GM23338 (cell line): ENCODE measurements at regions not wholly inside any gene's neighbourhood (a gene's known extent, or its start where the extent isn't known, plus 50 kb on each side); places are given as distances from the start of the nearest gene placed in this dataset.

Experiments used
- CREB1 ChIP-seq: fragments of 250-450 bp; sonication (Bioruptor Pico); IDR thresholded peaks from 2 replicates; pipeline ENCODE4 v1.5.0; 2020; ENCODE audit warnings: low read depth, mild to moderate bottlenecking, moderate library complexity
- EZH2 ChIP-seq: fragments of 200-600 bp; sonication (generic); IDR thresholded peaks from one replicate; pipeline ENCODE4 v1.8.0; 2017; ENCODE audit warnings: antibody characterized with exemption, mild to moderate bottlenecking, low read depth; ENCODE audit not compliant: unreplicated experiment
- EZH2phosphoT487 ChIP-seq: fragments of 200-600 bp; sonication (generic); IDR thresholded peaks from one replicate; pipeline ENCODE4 v1.8.1; 2018; ENCODE audit warnings: antibody characterized with exemption; ENCODE audit not compliant: unreplicated experiment
- JUNB ChIP-seq: IDR thresholded peaks from one replicate; pipeline ENCODE4 v1.6.1; 2016; ENCODE audit warnings: antibody characterized with exemption; ENCODE audit not compliant: unreplicated experiment
- NANOG ChIP-seq: IDR thresholded peaks from 2 replicates; pipeline ENCODE4 v1.6.1; 2016; ENCODE audit warnings: antibody characterized with exemption, borderline replicate concordance
- POLR2AphosphoS5 ChIP-seq: IDR thresholded peaks from 2 replicates; pipeline ENCODE4 v1.6.1; 2016; ENCODE audit warnings: antibody characterized with exemption, low read depth
- ZNF114 ChIP-seq: fragments of 250-450 bp; sonication (Bioruptor Pico); IDR thresholded peaks from 2 replicates; pipeline ENCODE4 v1.5.0; 2020; ENCODE audit warnings: mild to moderate bottlenecking, moderate library complexity
- TF ChIP-seq, protein P1 (sequence below), 2 experiments: fragments of 200-600 bp in 1 of 2; sonication (generic) in 1 of 2; conservative IDR thresholded peaks; 2 replicates each; pipeline versions ENCODE4 v1.5.1 to v1.6.1; 2016 to 2017; ENCODE audit warnings: antibody characterized with exemption in 2 of 2, low read depth in 2 of 2, mild to moderate bottlenecking in 2 of 2, moderate library complexity in 1 of 2
- TF ChIP-seq, protein P2 (sequence below): IDR thresholded peaks from one replicate; pipeline ENCODE4 v1.6.1; 2018; ENCODE audit warnings: antibody characterized with exemption; ENCODE audit not compliant: unreplicated experiment

DNA sequence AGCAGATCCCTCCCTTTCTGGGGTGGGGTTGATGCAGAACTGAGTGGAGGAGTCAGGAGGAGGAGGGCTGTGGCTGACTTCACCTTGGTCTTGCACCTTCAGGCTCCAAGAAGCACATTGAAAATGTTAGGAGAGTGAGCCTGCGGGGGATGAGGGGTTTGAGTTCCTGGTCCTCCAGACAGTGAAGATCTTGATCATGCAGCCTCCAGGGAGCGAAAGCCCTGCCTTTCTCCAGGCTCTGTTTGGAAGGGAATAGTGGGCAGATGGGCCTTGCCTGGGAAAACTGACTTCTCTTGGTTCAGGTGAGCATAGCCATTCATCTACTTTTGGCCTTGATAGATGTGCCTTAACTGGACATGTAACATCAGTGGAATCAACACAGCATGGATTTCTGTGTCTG lies 267.6 kb upstream of the B3GAT1 start:
- TF ChIP-seq, protein P1, sequence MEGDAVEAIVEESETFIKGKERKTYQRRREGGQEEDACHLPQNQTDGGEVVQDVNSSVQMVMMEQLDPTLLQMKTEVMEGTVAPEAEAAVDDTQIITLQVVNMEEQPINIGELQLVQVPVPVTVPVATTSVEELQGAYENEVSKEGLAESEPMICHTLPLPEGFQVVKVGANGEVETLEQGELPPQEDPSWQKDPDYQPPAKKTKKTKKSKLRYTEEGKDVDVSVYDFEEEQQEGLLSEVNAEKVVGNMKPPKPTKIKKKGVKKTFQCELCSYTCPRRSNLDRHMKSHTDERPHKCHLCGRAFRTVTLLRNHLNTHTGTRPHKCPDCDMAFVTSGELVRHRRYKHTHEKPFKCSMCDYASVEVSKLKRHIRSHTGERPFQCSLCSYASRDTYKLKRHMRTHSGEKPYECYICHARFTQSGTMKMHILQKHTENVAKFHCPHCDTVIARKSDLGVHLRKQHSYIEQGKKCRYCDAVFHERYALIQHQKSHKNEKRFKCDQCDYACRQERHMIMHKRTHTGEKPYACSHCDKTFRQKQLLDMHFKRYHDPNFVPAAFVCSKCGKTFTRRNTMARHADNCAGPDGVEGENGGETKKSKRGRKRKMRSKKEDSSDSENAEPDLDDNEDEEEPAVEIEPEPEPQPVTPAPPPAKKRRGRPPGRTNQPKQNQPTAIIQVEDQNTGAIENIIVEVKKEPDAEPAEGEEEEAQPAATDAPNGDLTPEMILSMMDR (conservative IDR thresholded peaks at IDR 0.05; ENCODE audit: low read depth in 2 of 2) = no peak
- TF ChIP-seq, protein P2, sequence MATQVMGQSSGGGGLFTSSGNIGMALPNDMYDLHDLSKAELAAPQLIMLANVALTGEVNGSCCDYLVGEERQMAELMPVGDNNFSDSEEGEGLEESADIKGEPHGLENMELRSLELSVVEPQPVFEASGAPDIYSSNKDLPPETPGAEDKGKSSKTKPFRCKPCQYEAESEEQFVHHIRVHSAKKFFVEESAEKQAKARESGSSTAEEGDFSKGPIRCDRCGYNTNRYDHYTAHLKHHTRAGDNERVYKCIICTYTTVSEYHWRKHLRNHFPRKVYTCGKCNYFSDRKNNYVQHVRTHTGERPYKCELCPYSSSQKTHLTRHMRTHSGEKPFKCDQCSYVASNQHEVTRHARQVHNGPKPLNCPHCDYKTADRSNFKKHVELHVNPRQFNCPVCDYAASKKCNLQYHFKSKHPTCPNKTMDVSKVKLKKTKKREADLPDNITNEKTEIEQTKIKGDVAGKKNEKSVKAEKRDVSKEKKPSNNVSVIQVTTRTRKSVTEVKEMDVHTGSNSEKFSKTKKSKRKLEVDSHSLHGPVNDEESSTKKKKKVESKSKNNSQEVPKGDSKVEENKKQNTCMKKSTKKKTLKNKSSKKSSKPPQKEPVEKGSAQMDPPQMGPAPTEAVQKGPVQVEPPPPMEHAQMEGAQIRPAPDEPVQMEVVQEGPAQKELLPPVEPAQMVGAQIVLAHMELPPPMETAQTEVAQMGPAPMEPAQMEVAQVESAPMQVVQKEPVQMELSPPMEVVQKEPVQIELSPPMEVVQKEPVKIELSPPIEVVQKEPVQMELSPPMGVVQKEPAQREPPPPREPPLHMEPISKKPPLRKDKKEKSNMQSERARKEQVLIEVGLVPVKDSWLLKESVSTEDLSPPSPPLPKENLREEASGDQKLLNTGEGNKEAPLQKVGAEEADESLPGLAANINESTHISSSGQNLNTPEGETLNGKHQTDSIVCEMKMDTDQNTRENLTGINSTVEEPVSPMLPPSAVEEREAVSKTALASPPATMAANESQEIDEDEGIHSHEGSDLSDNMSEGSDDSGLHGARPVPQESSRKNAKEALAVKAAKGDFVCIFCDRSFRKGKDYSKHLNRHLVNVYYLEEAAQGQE = no peak
- no peak for TF ChIP-seq POLR2AphosphoS5
- TF ChIP-seq EZH2 = no peak
- no peak for TF ChIP-seq ZNF114 (CRISPR knock-in tag)
- TF ChIP-seq EZH2phosphoT487 = no peak
- no peak for TF ChIP-seq CREB1 (CRISPR knock-in tag)
- no peak for TF ChIP-seq JUNB
- no peak for TF ChIP-seq NANOG
